BJ (cell line): ENCODE measurements at regions not wholly inside any gene's neighbourhood (a gene's known extent, or its start where the extent isn't known, plus 50 kb on each side); places are given as distances from the start of the nearest gene placed in this dataset.

Experiments
- CTCF ChIA-PET: fragments of 350-600 bp; formaldehyde crosslinking; extraction: SDS; loops from one replicate; lab custom pipeline; 2021; ENCODE audit warnings: antibody characterized with exemption, inconsistent platforms; lab: Yijun Ruan, JAX
- POLR2A ChIA-PET: fragments of 300-600 bp; sonication (Branson Sonifier 250); formaldehyde crosslinking; extraction: SDS; loops from one replicate; lab custom pipeline; 2021; ENCODE audit warnings: antibody characterized with exemption; lab: Charles Lee
- DNase-seq: peaks from one replicate; pipeline ENCODE4 v3.0.0-alpha.2; 2011; ENCODE audit warnings: low read depth
- H3K27me3 ChIP-seq: 2 replicates; pipeline ENCODE4 v1.6.0; 2011; ENCODE audit warnings: low read length; ENCODE audit not compliant: control insufficient read depth, insufficient read depth
- H3K36me3 ChIP-seq: 2 replicates; pipeline ENCODE4 v1.5.1; 2011; ENCODE audit warnings: low read length; ENCODE audit not compliant: control insufficient read depth, insufficient read depth
- H3K4me3 ChIP-seq: 2 replicates; pipeline ENCODE4 v1.5.1; 2011; ENCODE audit warnings: low read depth, mild to moderate bottlenecking, control low read depth, low read length
- CTCF ChIP-seq: IDR thresholded peaks from 2 replicates; pipeline ENCODE4 v1.5.1; 2011; ENCODE audit warnings: low read depth, mild to moderate bottlenecking, control low read depth, inconsistent platforms, low read length, moderate library complexity; ENCODE audit not compliant: insufficient read depth

DNA sequence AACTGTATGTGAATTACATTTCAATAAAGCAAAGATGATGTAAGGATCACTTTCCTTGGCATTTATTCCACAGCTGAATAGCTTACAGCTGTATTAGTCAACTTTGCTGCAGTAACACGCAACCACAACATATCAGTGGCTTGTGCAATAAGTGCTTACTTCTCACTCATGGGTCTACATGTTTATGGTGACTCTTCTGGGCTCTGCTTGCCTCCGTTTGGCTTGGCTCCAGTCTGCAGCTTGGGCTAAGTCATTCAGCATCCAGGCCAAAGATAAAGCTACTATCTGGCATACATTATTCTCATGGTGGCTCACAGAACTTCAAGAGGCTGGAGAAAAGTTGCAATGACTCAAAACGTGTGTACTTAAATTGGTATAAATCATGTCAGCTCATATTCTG lies 355.0 kb downstream of the RNF144A start:
- no peak for DNase-seq
- TF ChIP-seq CTCF: no peak
- H3K27me3 ChIP-seq: no peaks in the 10 kb centered on the region
- no peaks in the 10 kb centered on the region for H3K36me3 ChIP-seq
- ChIA-PET CTCF (no interaction called here), POLR2A (no interaction called here)
- H3K4me3 ChIP-seq: no peak overlapping the region

- H3K27me3 ChIP-seq: no peaks in the 10 kb centered on the region
- no peak for TF ChIP-seq CTCF
- no peak for DNase-seq
- H3K4me3 ChIP-seq: no peak overlapping the region
- H3K36me3 ChIP-seq: no peaks in the 10 kb centered on the region
- POLR2A ChIA-PET: no interaction called here
- CTCF ChIA-PET: no interaction called here
These were observed 361.8 kb downstream of the RNF144A start for GRCh38 chr2:7278984-7279383.

- H3K27me3 ChIP-seq: no peaks in the 10 kb centered on the region
- POLR2A ChIA-PET: no interaction called here
- no peak for TF ChIP-seq CTCF
- H3K4me3 ChIP-seq: no peak overlapping the region
- DNase-seq: no peak
- H3K36me3 ChIP-seq: no peaks in the 10 kb centered on the region
- CTCF ChIA-PET: no interaction called here
These were observed 362.3 kb downstream of the RNF144A start for GRCh38 chr2:7279421-7279949.

DNA sequence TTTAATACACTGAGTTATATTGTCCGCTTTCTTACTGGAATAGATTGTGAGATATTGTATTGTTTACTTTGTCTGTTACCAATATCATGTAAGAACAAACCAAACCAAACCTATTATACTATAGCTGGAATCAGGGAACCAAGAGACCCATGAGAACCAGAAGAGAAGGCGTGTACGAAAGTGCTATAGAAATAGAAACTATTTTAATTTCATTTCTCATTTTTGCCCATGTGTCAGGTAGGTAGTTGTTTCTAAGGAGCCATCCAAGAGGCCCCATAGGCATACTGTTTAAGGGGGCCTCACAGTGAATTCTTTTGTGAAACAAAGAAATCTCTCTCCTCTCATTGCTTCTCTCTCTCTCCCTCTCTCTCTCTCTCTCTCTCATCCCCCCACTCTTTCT lies 363.6 kb downstream of the RNF144A start:
- no peak for DNase-seq
- Histone ChIP-seq H3K27me3 (no peaks in the 10 kb centered on the region), H3K4me3 (no peak overlapping the region), H3K36me3 (no peaks in the 10 kb centered on the region)
- CTCF ChIA-PET: no interaction called here
- POLR2A ChIA-PET: no interaction called here
- TF ChIP-seq CTCF: no peak

DNA sequence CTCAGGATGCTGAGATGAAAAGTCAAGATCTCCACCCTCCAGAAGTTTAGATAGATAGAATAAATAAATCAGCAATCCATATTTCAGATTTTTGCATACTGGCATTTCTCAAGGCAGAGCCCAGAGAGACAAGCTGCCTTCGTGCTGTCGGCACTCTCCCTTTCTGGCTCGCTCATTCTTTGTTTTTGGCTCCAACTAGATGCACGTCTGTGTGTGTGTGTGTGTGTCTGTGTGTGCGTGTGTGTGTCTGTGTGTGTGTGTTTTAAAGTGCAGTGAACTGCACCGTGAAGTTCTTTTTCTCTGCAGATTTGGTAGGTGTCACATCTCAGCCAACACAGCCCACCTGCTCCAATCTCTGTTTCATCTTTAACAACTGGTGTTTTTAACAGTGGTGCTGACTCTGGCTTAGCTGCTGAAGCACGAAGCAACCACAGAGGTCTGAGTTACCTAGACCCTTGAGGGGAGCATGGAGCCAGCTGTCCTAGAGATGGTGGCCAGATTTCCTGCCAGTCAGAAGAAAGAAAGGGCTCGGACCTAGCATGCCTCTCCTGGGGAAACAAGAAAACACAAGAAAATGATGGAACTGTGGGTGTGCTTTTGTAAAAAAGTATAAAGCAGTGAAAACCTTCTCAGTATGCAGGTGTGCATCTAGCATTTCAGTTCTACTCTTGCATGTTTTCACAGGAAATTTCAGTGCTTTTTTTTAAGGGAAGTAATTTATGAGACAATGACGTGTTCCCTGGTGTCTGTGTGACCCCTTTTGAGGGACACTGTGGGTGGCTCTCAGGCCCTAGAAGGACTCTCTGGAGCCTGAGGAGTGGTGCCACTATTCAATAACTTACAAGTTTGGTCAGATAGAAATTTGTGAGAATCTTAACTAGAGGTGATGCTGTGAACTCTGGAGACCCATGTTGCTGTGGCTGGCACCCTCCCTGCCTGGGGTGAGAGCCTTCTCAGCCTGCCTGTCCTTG lies 364.3 kb downstream of the RNF144A start:
- no peak for TF ChIP-seq CTCF
- DNase-seq: no peak
- no peaks in the 10 kb centered on the region for H3K27me3 ChIP-seq
- H3K4me3 ChIP-seq: no peak overlapping the region
- CTCF ChIA-PET: no interaction called here
- H3K36me3 ChIP-seq: no peaks in the 10 kb centered on the region
- POLR2A ChIA-PET: no interaction called here
